ENCODE measurements at regions not wholly inside any gene's neighbourhood (a gene's known extent, or its start where the extent isn't known, plus 50 kb on each side); places are given as distances from the start of the nearest gene placed in this dataset.

- peaks cover 18 to 39% (median 28%) of the 10 kb centered on the region in 4 donors for H3K4me1 ChIP-seq
- H3K4me3 ChIP-seq: no peak overlapping the region
- DNase-seq: no peak
- H3K36me3 ChIP-seq: no peaks in the 10 kb centered on the region
- H3K27ac ChIP-seq: no peak overlapping the region
- 71 to 76% methylated on average over 4 of the region's 4 CpGs for WGBS, 2 donors
- no peaks in the 10 kb centered on the region for H3K9me3 ChIP-seq
- no peak for TF ChIP-seq POLR2AphosphoS5 (IDR thresholded peaks at IDR 0.05)
- TF ChIP-seq POLR2A (IDR thresholded peaks at IDR 0.05): no peak
- TF ChIP-seq, protein P1, sequence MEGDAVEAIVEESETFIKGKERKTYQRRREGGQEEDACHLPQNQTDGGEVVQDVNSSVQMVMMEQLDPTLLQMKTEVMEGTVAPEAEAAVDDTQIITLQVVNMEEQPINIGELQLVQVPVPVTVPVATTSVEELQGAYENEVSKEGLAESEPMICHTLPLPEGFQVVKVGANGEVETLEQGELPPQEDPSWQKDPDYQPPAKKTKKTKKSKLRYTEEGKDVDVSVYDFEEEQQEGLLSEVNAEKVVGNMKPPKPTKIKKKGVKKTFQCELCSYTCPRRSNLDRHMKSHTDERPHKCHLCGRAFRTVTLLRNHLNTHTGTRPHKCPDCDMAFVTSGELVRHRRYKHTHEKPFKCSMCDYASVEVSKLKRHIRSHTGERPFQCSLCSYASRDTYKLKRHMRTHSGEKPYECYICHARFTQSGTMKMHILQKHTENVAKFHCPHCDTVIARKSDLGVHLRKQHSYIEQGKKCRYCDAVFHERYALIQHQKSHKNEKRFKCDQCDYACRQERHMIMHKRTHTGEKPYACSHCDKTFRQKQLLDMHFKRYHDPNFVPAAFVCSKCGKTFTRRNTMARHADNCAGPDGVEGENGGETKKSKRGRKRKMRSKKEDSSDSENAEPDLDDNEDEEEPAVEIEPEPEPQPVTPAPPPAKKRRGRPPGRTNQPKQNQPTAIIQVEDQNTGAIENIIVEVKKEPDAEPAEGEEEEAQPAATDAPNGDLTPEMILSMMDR (IDR thresholded peaks at IDR 0.05): no peak
- TF ChIP-seq EP300 (IDR thresholded peaks at IDR 0.05): no peak
- H3K27me3 ChIP-seq: no peaks in the 10 kb centered on the region
- ATAC-seq (ENCODE audit: low FRiP score in 2 of 2): no peak
These were observed 71.1 kb upstream of the MAP4K3 start for GRCh38 chr2:39508198-39508597.

DNA sequence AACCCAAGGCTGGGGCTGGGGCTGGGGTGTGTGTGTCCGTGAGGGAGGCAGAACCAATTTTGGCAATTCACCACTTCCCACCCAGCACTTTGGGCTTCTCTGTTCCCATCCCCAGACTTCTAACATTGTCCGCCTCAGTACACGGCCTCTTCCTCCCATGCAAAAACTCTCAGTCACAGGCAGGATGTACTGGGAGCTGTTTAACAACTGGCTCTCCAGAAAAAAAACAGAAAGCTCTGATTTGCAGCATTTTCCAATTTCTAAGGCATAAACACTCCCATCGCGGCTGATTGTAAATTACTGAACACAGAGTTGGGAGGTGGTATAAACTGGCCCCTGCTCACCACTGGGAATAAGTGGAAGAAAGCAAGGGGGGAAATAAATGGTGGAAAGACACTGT is 73.1 kb upstream of the MAP4K3 start:
- Histone ChIP-seq H3K27me3 (no peaks in the 10 kb centered on the region), H3K9me3 (no peaks in the 10 kb centered on the region), H3K27ac (peak overlapping the region in 2 of 4 donors; percentile 4 to 39), H3K4me3 (no peak overlapping the region), H3K36me3 (no peaks in the 10 kb centered on the region), H3K4me1 (peaks cover 17 to 40% (median 26%) of the 10 kb centered on the region in 4 donors)
- ATAC-seq (ENCODE audit: low FRiP score in 2 of 2) (no peak), DNase-seq (no peak)
- 65 to 80% methylated on average over 5 of the region's 5 CpGs for WGBS, 2 donors
- no peak for TF ChIP-seq EP300 (IDR thresholded peaks at IDR 0.05)
- TF ChIP-seq POLR2AphosphoS5 (IDR thresholded peaks at IDR 0.05): no peak
- no peak for TF ChIP-seq POLR2A (IDR thresholded peaks at IDR 0.05)
- TF ChIP-seq, protein P1 (IDR thresholded peaks at IDR 0.05): no peak

GRCh38 chr2:39511219-39511604 is 74.1 kb upstream of the MAP4K3 start:
- 85 to 93% methylated on average over 4 of the region's 4 CpGs for WGBS, 2 donors
- no peaks in the 10 kb centered on the region for H3K36me3 ChIP-seq
- H3K27ac ChIP-seq: peak overlapping the region in 1 of 4 donors; percentile 9
- H3K4me1 ChIP-seq: peaks cover 24 to 44% (median 32%) of the 10 kb centered on the region in 4 donors
- H3K27me3 ChIP-seq: no peaks in the 10 kb centered on the region
- ATAC-seq (ENCODE audit: low FRiP score in 2 of 2): no peak
- no peaks in the 10 kb centered on the region for H3K9me3 ChIP-seq
- no peak for DNase-seq
- H3K4me3 ChIP-seq: no peak overlapping the region
- TF ChIP-seq POLR2AphosphoS5 (IDR thresholded peaks at IDR 0.05) (no peak), POLR2A (IDR thresholded peaks at IDR 0.05) (no peak), EP300 (IDR thresholded peaks at IDR 0.05) (no peak)
- TF ChIP-seq, protein P1 (IDR thresholded peaks at IDR 0.05): no peak

DNA sequence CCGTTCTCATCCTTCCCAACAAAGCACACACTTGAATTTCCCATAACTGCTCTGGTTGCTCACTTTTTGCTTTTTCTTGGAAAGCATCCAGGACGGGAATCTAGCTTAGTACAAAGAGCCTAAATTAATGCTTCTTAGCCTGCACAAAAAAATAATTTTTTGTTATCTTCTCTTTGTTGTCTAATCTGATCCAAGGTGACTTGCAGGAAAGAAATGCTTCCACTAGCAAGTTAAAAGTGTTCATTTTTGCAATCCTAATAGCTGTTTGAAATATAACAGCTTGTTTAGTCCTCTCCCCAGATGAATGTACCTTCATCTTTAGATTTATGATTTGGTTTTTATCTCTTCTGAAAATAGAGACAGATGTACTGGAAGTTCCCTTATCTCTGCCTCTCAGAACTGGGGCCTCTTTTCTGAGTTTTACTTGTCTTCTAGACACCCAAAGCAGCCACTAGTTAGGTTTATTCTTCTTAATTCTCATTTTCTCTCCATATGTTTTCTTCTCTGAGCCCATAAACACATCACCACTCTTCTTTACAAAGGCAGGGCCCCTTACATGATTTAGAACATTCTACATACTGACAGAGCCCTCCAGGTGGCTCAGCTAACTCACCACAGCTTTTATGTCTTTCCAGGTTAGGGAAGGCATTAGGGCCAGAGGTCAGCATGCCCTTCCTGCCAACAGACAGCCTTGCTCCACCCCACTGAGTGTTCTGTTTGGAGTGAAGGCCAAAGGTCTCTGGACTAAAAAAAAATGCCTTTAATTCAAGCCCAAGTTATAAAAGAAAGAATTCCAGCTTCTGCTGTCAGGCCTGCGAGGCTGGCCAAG is 74.7 kb upstream of the MAP4K3 start:
- no peak overlapping the region for H3K4me3 ChIP-seq
- ATAC-seq (ENCODE audit: low FRiP score in 2 of 2) (peak in 1 of 2 donors; percentile 8), DNase-seq (no peak)
- no peaks in the 10 kb centered on the region for H3K27me3 ChIP-seq
- peak overlapping the region in 3 of 4 donors; percentile 13 to 72 (median 27) for H3K27ac ChIP-seq
- TF ChIP-seq EP300 (IDR thresholded peaks at IDR 0.05) (no peak), POLR2A (IDR thresholded peaks at IDR 0.05) (no peak), POLR2AphosphoS5 (IDR thresholded peaks at IDR 0.05) (no peak)
- TF ChIP-seq, protein P1 (IDR thresholded peaks at IDR 0.05): no peak
- H3K4me1 ChIP-seq: peaks cover 30 to 49% (median 35%) of the 10 kb centered on the region in 4 donors
- no peaks in the 10 kb centered on the region for H3K9me3 ChIP-seq
- WGBS, 2 donors: 69 to 89% methylated on average over 3 of the region's 3 CpGs
- no peaks in the 10 kb centered on the region for H3K36me3 ChIP-seq
